H9 (cell line): ENCODE measurements at regions not wholly inside any gene's neighbourhood (a gene's known extent, or its start where the extent isn't known, plus 50 kb on each side); places are given as distances from the start of the nearest gene placed in this dataset.
"Not testable (repeated sequence)": the region's sequence is repeated elsewhere in the genome, so short reads cannot be mapped to it uniquely, and the experiment has no call there.

Source experiments
- DNase-seq: peaks from one replicate; pipeline ENCODE4 v3.0.0-alpha.2; 2017
- H2AFZ ChIP-seq: one replicate; pipeline ENCODE4 v1.6.1; 2013; ENCODE audit warnings: mild to moderate bottlenecking, low read length, control low read depth, moderate library complexity
- H2AK5ac ChIP-seq: 2 replicates; pipeline ENCODE4 v1.6.1; 2013; ENCODE audit warnings: low read length, control low read depth, mixed read lengths; ENCODE audit not compliant: insufficient read length
- H2BK120ac ChIP-seq: one replicate; pipeline ENCODE4 v1.6.1; 2013; ENCODE audit warnings: low read depth, mild to moderate bottlenecking, low read length, control low read depth, inconsistent platforms; ENCODE audit not compliant: poor library complexity, severe bottlenecking
- H2BK12ac ChIP-seq: 2 replicates; pipeline ENCODE4 v1.6.1; 2013; ENCODE audit warnings: low read length, control low read depth, mixed read lengths, low read depth; ENCODE audit not compliant: insufficient read length
- H2BK15ac ChIP-seq: 2 replicates; pipeline ENCODE4 v1.6.1; 2013; ENCODE audit warnings: low read depth, low read length, control low read depth
- H2BK20ac ChIP-seq: one replicate; pipeline ENCODE4 v1.6.1; 2013; ENCODE audit warnings: low read depth, mild to moderate bottlenecking, low read length, control low read depth, inconsistent platforms; ENCODE audit not compliant: poor library complexity, severe bottlenecking
- H2BK5ac ChIP-seq: 2 replicates; pipeline ENCODE4 v1.6.1; 2013; ENCODE audit warnings: low read length, control low read depth, mixed read lengths; ENCODE audit not compliant: insufficient read length
- H3K14ac ChIP-seq: 2 replicates; pipeline ENCODE4 v1.6.1; 2013; ENCODE audit warnings: low read length, control low read depth; ENCODE audit not compliant: insufficient read depth
- H3K18ac ChIP-seq: 2 replicates; pipeline ENCODE4 v1.6.1; 2013; ENCODE audit warnings: low read depth, mild to moderate bottlenecking, mixed read lengths, low read length, control low read depth; ENCODE audit not compliant: insufficient read length
- H3K23ac ChIP-seq: 2 replicates; pipeline ENCODE4 v1.6.1; 2013; ENCODE audit warnings: low read length, control low read depth, mixed read lengths, low read depth; ENCODE audit not compliant: insufficient read length
- H3K23me2 ChIP-seq: 2 replicates; pipeline ENCODE4 v1.6.1; 2013; ENCODE audit warnings: low read depth, mild to moderate bottlenecking, mixed read lengths, low read length, control low read depth; ENCODE audit not compliant: insufficient read length, poor library complexity, severe bottlenecking
- H3K27ac ChIP-seq: 2 replicates; pipeline ENCODE4 v1.5.1; 2013; ENCODE audit warnings: low read length, control low read depth, mixed read lengths, low read depth; ENCODE audit not compliant: insufficient read length
- H3K27me3 ChIP-seq: 2 replicates; pipeline ENCODE4 v1.6.1; 2013; ENCODE audit warnings: low read length, control low read depth, inconsistent platforms; ENCODE audit not compliant: insufficient read depth
- H3K4ac ChIP-seq: 2 replicates; pipeline ENCODE4 v1.6.1; 2013; ENCODE audit warnings: low read depth, mild to moderate bottlenecking, control low read depth, inconsistent platforms, low read length, moderate library complexity
- H3K4me1 ChIP-seq: 2 replicates; pipeline ENCODE4 v1.6.1; 2013; ENCODE audit warnings: low read length, control low read depth, inconsistent platforms; ENCODE audit not compliant: insufficient read depth
- H3K4me2 ChIP-seq: 2 replicates; pipeline ENCODE4 v1.6.1; 2013; ENCODE audit warnings: low read length, control low read depth, mixed read lengths; ENCODE audit not compliant: insufficient read length, insufficient read depth
- H3K56ac ChIP-seq: 2 replicates; pipeline ENCODE4 v1.6.1; 2013; ENCODE audit warnings: low read depth, mild to moderate bottlenecking, mixed read lengths, low read length, control low read depth; ENCODE audit not compliant: insufficient read length
- H3K79me1 ChIP-seq: 2 replicates; pipeline ENCODE4 v1.6.1; 2013; ENCODE audit warnings: low read depth, mild to moderate bottlenecking, moderate library complexity, low read length, control low read depth, inconsistent platforms; ENCODE audit not compliant: insufficient read depth, poor library complexity, severe bottlenecking
- H3K79me2 ChIP-seq: 2 replicates; pipeline ENCODE4 v1.6.1; 2013; ENCODE audit warnings: low read length, control low read depth, inconsistent platforms; ENCODE audit not compliant: insufficient read depth
- H3K9ac ChIP-seq: 2 replicates; pipeline ENCODE4 v1.6.1; 2013; ENCODE audit warnings: low read length, control low read depth, mixed read lengths; ENCODE audit not compliant: insufficient read length; ENCODE audit errors: extremely low read depth
- H3K9me3 ChIP-seq: one replicate; pipeline ENCODE4 v1.6.1; 2013; ENCODE audit warnings: low read depth, low read length, inconsistent platforms; ENCODE audit not compliant: control insufficient read depth
- H3T11ph ChIP-seq: one replicate; pipeline ENCODE4 v1.6.1; 2013; ENCODE audit warnings: mild to moderate bottlenecking, low read length, control low read depth, inconsistent platforms
- H4K20me1 ChIP-seq: one replicate; pipeline ENCODE4 v1.6.1; 2013; ENCODE audit not compliant: control insufficient read depth, insufficient read length, insufficient read depth
- H4K5ac ChIP-seq: 2 replicates; pipeline ENCODE4 v1.6.1; 2013; ENCODE audit warnings: low read depth, mild to moderate bottlenecking, mixed read lengths, low read length, control low read depth; ENCODE audit not compliant: insufficient read length
- H4K8ac ChIP-seq: replicated peaks from 2 replicates; pipeline ENCODE4 v1.6.1; 2013; ENCODE audit warnings: low read length, control low read depth, mixed read lengths, low read depth; ENCODE audit not compliant: insufficient read length
- H4K91ac ChIP-seq: 2 replicates; pipeline ENCODE4 v1.6.1; 2013; ENCODE audit warnings: low read depth, mild to moderate bottlenecking, moderate library complexity, mixed read lengths, low read length, control low read depth; ENCODE audit not compliant: insufficient read length
- H3K27ac Mint-ChIP-seq, 3 experiments: 2 replicates in 2 of 3; 3 replicates in 1 of 3; pipeline ENCODE4 v1.8.0; 2020 to 2021; ENCODE audit warnings: mixed read lengths in 3 of 3, mild to moderate bottlenecking in 1 of 3, moderate library complexity in 1 of 3
- H3K27me3 Mint-ChIP-seq: 2 replicates; pipeline ENCODE4 v1.8.0; 2021; ENCODE audit warnings: low read depth, mild to moderate bottlenecking, moderate library complexity, mixed read lengths
- H3K36me3 Mint-ChIP-seq, 3 experiments: 2 replicates in 2 of 3; 3 replicates in 1 of 3; pipeline ENCODE4 v1.8.0; 2020 to 2021; ENCODE audit warnings: low read depth in 3 of 3, mixed read lengths in 3 of 3; ENCODE audit not compliant: insufficient read depth in 1 of 3
- H3K4me1 Mint-ChIP-seq, 2 experiments: 2 replicates each; pipeline ENCODE4 v1.8.0; 2020; ENCODE audit warnings: mixed read lengths in 2 of 2
- H3K4me3 Mint-ChIP-seq, 2 experiments: 2 replicates in 1 of 2; 3 replicates in 1 of 2; pipeline ENCODE4 v1.8.0; 2020 to 2021; ENCODE audit warnings: mild to moderate bottlenecking in 2 of 2, mixed read lengths in 2 of 2, moderate library complexity in 1 of 2
- H3K9me3 Mint-ChIP-seq, 2 experiments: 2 replicates in 1 of 2; 3 replicates in 1 of 2; pipeline ENCODE4 v1.8.0; 2020; ENCODE audit warnings: mild to moderate bottlenecking in 2 of 2, mixed read lengths in 2 of 2, moderate library complexity in 1 of 2
- CTCF ChIP-seq: fragments of 200-600 bp; sonication (generic); conservative IDR thresholded peaks from 3 replicates; pipeline ENCODE4 v1.8.0; 2021; ENCODE audit warnings: antibody characterized with exemption, mild to moderate bottlenecking
- WGBS: extraction: QIAGEN DNeasy Blood & Tissue Kit; methylation state at CpG from one replicate; pipeline ENCODE4 v1.1.7; 2013; ENCODE audit warnings: missing lambda C conversion rate, low lambda C conversion rate, mixed read lengths; ENCODE audit not compliant: insufficient read length; ENCODE audit errors: extremely low coverage; 5-methylcytosine and 5-hydroxymethylcytosine counted together

DNA sequence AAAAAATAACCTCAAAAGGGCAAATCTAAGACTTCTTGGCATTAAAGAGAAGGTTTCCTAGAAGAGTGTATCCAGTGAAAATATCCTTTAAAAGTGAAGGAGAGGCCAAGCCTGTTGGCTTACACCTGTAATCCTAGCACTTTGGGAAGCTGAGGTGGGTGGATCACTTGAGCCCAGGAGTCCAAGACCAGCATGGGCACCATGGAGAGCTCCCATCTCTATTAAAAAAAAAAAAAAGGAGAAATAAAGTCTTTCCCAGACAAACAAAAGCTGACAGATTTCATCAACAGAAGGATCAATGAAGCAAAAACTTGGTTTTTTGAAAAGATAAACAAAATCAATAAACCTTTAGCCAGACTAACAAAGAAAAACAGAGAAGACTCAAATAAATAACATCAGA is 67.6 kb upstream of the ZNF800 start:
- Mint-ChIP-seq H3K9me3 (peaks cover 14 to 15% of the 10 kb centered on the region in 2 experiments), H3K27me3 (peaks cover 26% of the 10 kb centered on the region), H3K36me3 (no peaks in the 10 kb centered on the region; a peak in 1 of 7 replicates), H3K4me1 (no peaks in the 10 kb centered on the region), H3K27ac (no peak overlapping the region), H3K4me3 (no peak overlapping the region)
- no peak overlapping the region for H4K5ac ChIP-seq
- H4K91ac ChIP-seq = no peak overlapping the region
- no peak overlapping the region for H2AK5ac ChIP-seq
- no peak overlapping the region for H3K18ac ChIP-seq
- no peaks in the 10 kb centered on the region for H3K4me1 ChIP-seq
- no peak overlapping the region for H3K4ac ChIP-seq
- no peak overlapping the region for H2BK120ac ChIP-seq
- no peak overlapping the region for H3K9ac ChIP-seq
- no peak overlapping the region for H3K4me2 ChIP-seq
- H3T11ph ChIP-seq = no peak overlapping the region
- no peak overlapping the region for H3K23ac ChIP-seq
- H3K23me2 ChIP-seq = no peaks in the 10 kb centered on the region
- H3K27ac ChIP-seq = no peak overlapping the region
- H2AFZ ChIP-seq = no peak overlapping the region
- no peak for TF ChIP-seq CTCF
- H3K9me3 ChIP-seq = no peaks in the 10 kb centered on the region
- H3K79me1 ChIP-seq = no peaks in the 10 kb centered on the region
- no peak overlapping the region for H2BK5ac ChIP-seq
- H4K8ac ChIP-seq = no peak overlapping the region
- H3K14ac ChIP-seq = no peak overlapping the region
- DNase-seq = no peak
- H2BK15ac ChIP-seq = no peak overlapping the region
- no peak overlapping the region for H2BK20ac ChIP-seq
- no peak overlapping the region for H3K56ac ChIP-seq
- no peaks in the 10 kb centered on the region for H4K20me1 ChIP-seq
- H2BK12ac ChIP-seq = no peak overlapping the region
- no peaks in the 10 kb centered on the region for H3K79me2 ChIP-seq
- no peaks in the 10 kb centered on the region for H3K27me3 ChIP-seq

- not testable (repeated sequence) for H3K23me2 ChIP-seq
- peaks cover 58% of the 10 kb centered on the region for H3K27me3 Mint-ChIP-seq
Measured at GRCh38 chr7:127451258-127451657, 58.8 kb upstream of the ZNF800 start.

More at GRCh38 chr7:127451258-127451657, 58.8 kb upstream of the ZNF800 start:
- DNase-seq, H3K4ac ChIP-seq, H2BK120ac ChIP-seq, H3K23ac ChIP-seq, H2AFZ ChIP-seq, H2BK15ac ChIP-seq, H3K9me3 ChIP-seq, H4K20me1 ChIP-seq, H3K79me1 ChIP-seq, H3K4me2 ChIP-seq, H4K91ac ChIP-seq, H3K36me3 Mint-ChIP-seq, H2AK5ac ChIP-seq, H3K56ac ChIP-seq, H4K5ac ChIP-seq, H3K4me1 Mint-ChIP-seq, H3T11ph ChIP-seq, H3K27me3 ChIP-seq, H3K27ac ChIP-seq, H3K14ac ChIP-seq, H2BK20ac ChIP-seq, H2BK5ac ChIP-seq, H3K9ac ChIP-seq, H4K8ac ChIP-seq, H2BK12ac ChIP-seq, H3K18ac ChIP-seq, H3K4me1 ChIP-seq, H3K79me2 ChIP-seq, H3K27ac Mint-ChIP-seq, H3K4me3 Mint-ChIP-seq: not testable (repeated sequence)
- WGBS = no CpG with 5 or more reads among the region's 10 CpGs
- peaks cover 23 to 31% of the 10 kb centered on the region in 2 experiments for H3K9me3 Mint-ChIP-seq
